ENCODE measurements at regions not wholly inside any gene's neighbourhood (a gene's known extent, or its start where the extent isn't known, plus 50 kb on each side); places are given as distances from the start of the nearest gene placed in this dataset.
"Not testable (repeated sequence)": the region's sequence is repeated elsewhere in the genome, so short reads cannot be mapped to it uniquely, and the experiment has no call there.

DNA sequence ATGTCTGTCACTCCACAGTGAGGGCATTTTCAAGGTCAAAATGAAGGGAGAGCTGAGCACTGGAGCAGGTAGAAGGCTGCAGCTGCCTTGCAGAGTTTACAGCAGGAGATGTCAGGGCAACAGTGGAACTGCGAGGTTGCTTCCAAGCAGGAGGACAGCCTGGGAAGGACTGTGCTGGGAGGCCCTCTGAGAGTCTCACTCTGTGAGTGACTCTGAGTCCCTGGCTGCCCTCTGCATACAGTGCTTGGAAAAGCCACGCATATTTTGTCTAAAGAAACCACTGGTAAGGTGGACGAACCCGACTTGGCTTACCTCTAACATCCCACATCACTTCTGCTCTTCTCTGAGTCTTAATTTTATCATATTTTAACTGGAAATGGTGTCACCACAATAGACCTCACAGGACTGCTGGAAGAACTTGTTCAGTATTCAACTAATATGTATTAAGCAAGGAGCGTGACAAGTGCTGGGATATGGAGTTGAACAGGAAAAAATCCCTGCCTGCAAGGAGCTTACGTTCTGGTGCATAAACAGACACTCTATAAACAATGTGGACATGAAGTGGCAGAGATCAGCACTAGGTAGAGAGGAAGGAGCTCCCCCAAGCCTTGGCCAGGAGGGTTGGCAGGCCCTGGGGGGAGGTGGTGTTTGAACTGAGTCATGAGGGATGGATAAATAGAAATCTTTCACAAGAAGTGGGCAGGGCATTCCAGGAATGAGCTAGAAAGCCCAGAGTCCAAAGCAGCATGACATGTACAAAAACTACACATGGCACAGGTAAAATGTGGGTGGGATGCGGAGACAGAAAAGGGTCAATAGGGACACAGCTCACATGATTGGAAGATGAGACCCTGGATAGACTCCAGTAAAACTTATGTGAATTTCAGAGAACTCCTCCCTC, 64.0 kb upstream of the FOXE1 start:
- H3K4me1 ChIP-seq: no peaks in the 10 kb centered on the region
- no peak for DNase-seq
- TF ChIP-seq, protein P1, sequence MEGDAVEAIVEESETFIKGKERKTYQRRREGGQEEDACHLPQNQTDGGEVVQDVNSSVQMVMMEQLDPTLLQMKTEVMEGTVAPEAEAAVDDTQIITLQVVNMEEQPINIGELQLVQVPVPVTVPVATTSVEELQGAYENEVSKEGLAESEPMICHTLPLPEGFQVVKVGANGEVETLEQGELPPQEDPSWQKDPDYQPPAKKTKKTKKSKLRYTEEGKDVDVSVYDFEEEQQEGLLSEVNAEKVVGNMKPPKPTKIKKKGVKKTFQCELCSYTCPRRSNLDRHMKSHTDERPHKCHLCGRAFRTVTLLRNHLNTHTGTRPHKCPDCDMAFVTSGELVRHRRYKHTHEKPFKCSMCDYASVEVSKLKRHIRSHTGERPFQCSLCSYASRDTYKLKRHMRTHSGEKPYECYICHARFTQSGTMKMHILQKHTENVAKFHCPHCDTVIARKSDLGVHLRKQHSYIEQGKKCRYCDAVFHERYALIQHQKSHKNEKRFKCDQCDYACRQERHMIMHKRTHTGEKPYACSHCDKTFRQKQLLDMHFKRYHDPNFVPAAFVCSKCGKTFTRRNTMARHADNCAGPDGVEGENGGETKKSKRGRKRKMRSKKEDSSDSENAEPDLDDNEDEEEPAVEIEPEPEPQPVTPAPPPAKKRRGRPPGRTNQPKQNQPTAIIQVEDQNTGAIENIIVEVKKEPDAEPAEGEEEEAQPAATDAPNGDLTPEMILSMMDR (IDR thresholded peaks at IDR 0.05; ENCODE audit: low read depth, low read length): no peak
- H3K27me3 ChIP-seq: peaks cover 10% of the 10 kb centered on the region; the same call in 1 of the 2 replicates
- H3K36me3 ChIP-seq: no peaks in the 10 kb centered on the region
- no peaks in the 10 kb centered on the region for H3K9me3 ChIP-seq
- no peak overlapping the region for H3K4me3 ChIP-seq (ENCODE audit: low read depth, low read length)

DNA sequence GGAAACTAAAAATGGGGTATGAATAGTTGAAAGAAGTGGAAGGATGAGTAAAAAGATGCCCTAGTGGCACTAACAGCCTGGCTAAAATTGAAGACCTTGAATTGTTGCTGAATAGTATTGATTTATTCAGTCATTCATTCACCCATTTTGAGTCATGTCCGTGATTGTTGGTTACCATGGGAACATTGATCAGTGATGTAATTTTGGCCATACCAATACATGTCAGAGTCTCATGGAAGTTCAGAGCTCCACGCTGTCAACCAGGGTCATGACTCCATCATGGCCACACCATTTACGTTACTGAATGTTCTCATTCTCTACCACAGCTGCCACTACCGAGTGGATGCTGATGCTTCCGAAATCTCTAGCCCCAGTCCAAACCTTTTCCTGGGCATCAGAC, 62.5 kb upstream of the FOXE1 start:
- no peak for DNase-seq
- Histone ChIP-seq H3K27me3 (peaks cover 6% of the 10 kb centered on the region; the same call in 1 of the 2 replicates), H3K9me3 (no peaks in the 10 kb centered on the region), H3K36me3 (no peaks in the 10 kb centered on the region), H3K4me3 (ENCODE audit: low read depth, low read length) (no peak overlapping the region), H3K4me1 (no peaks in the 10 kb centered on the region)
- TF ChIP-seq, protein P1 (IDR thresholded peaks at IDR 0.05; ENCODE audit: low read depth, low read length): no peak

DNA sequence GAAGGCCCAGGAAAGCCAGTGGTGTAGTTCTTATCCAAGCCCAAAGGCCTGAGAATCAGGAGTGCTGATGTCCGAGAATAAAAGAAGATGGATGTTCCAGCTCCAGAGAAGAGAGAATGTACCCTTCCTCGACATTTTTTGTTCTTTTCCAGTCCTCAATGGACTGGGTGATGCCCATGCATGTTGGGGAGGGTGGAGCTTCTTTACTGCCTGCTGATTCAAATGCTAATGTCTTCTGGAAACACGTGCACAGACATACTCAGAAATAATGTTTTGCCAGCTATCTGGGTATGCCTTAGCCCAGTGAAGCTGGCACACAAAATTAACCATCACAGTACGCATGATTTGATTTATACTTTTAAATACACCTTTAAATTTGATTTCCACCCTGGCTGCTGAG, 61.5 kb upstream of the FOXE1 start:
- Histone ChIP-seq H3K9me3 (no peaks in the 10 kb centered on the region), H3K4me3 (ENCODE audit: low read depth, low read length) (no peak overlapping the region), H3K4me1 (no peaks in the 10 kb centered on the region), H3K27me3 (peaks cover 6% of the 10 kb centered on the region; the same call in 1 of the 2 replicates), H3K36me3 (no peaks in the 10 kb centered on the region)
- TF ChIP-seq, protein P1 (IDR thresholded peaks at IDR 0.05; ENCODE audit: low read depth, low read length): no peak
- no peak for DNase-seq

DNA sequence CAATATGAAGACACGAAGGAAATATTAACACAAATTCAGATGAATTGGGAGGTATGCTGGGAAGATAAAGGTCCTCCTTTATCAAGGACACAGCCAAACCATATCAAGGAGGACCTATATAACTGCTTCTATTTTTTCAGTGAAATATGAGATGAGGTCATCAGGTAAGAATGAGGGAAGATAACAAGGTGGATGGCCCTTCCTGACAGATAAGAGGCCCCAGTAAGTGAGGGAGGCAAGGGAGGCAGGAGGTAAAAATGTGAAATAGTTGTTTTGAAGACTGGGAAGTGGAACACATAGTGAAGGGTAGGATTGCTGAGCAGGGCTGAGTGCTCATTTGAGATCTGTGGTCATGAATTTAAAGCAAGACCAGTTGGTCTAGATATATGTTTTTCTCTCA, 60.0 kb upstream of the FOXE1 start:
- no peaks in the 10 kb centered on the region for H3K9me3 ChIP-seq
- no peaks in the 10 kb centered on the region for H3K4me1 ChIP-seq
- TF ChIP-seq, protein P1 (IDR thresholded peaks at IDR 0.05; ENCODE audit: low read depth, low read length): no peak
- H3K4me3 ChIP-seq (ENCODE audit: low read depth, low read length): no peak overlapping the region
- no peak for DNase-seq
- peaks cover 3% of the 10 kb centered on the region; the same call in 1 of the 2 replicates for H3K27me3 ChIP-seq
- H3K36me3 ChIP-seq: no peaks in the 10 kb centered on the region

DNA sequence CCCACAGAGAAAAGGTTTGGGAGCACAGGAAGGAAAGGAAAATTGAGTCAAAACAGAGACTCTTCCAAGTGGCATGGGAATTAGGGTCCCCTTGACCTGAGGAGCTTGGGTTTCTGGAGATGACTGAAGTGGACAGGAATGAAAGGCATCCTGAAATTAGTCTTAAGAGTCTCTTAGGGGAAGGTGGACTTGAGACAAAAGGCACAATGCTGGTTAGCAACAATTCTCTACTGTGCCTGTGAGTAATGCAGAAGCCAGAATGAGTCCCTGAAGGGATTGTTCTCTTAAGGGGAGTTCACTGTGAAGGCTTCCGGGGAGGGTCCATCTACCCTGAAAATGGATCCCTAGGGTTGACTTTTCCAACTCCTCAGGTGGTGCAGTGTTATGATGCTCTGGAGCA, 58.4 kb upstream of the FOXE1 start:
- Histone ChIP-seq H3K9me3 (no peaks in the 10 kb centered on the region), H3K27me3 (0 out of 2 replicates have a peak, but pooled peaks cover 8% of the 10 kb centered on the region), H3K4me1 (no peaks in the 10 kb centered on the region), H3K36me3 (no peaks in the 10 kb centered on the region), H3K4me3 (ENCODE audit: low read depth, low read length) (no peak overlapping the region)
- DNase-seq: no peak
- TF ChIP-seq, protein P1 (IDR thresholded peaks at IDR 0.05; ENCODE audit: low read depth, low read length): no peak

DNA sequence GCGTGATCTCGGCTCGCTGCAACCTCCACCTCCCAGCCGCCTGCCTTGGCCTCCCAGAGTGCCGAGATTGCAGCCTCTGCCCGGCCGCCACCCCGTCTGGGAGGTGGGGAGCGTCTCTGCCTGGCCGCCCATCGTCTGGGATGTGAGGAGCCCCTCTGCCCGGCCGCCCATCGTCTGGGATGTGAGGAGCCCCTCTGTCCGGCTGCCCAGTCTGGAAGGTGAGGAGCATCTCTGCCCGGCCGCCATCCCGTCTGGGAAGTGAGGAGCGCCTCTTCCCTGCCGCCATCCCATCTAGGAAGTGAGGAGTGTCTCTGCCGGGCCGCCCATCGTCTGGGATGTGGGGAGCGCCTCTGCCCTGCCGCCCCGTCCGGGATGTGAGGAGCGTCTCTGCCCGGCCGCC, 56.9 kb upstream of the FOXE1 start:
- not testable (repeated sequence) for H3K9me3 ChIP-seq; H3K4me1 ChIP-seq; H3K4me3 ChIP-seq (ENCODE audit: low read depth, low read length); DNase-seq; H3K36me3 ChIP-seq
- peaks cover 16% of the 10 kb centered on the region for H3K27me3 ChIP-seq
